ENCODE measurements at regions not wholly inside any gene's neighbourhood (a gene's known extent, or its start where the extent isn't known, plus 50 kb on each side); places are given as distances from the start of the nearest gene placed in this dataset.

- no peak for TF ChIP-seq CTCF (conservative IDR thresholded peaks at IDR 0.05 in 1 of 2, IDR thresholded peaks at IDR 0.05 in 1 of 2; ENCODE audit: low read depth in 1 of 2, low read length in 2 of 2)
- TF ChIP-seq EZH2 (IDR thresholded peaks at IDR 0.05; ENCODE audit: low read length, missing control alignments): no peak
Measured at GRCh38 chr11:70863993-70864392, 388.4 kb downstream of the SHANK2 start.
